ENCODE measurements at regions not wholly inside any gene's neighbourhood (a gene's known extent, or its start where the extent isn't known, plus 50 kb on each side); places are given as distances from the start of the nearest gene placed in this dataset.

- Histone ChIP-seq H3K9me3 (peaks cover 0 to 4% of the 10 kb centered on the region in 2 donors), H3K4me3 (no peak overlapping the region), H3K27me3 (no peaks in the 10 kb centered on the region), H3K27ac (no peak overlapping the region), H3K36me3 (no peaks in the 10 kb centered on the region), H3K4me1 (no peaks in the 10 kb centered on the region)
- intact Hi-C loops (cut with DNase I; ENCODE audit: low total_unique reads): no loop called here
- no peak for TF ChIP-seq POLR2A (IDR thresholded peaks at IDR 0.05)
- no peak for TF ChIP-seq CTCF (IDR thresholded peaks at IDR 0.05)
- no peak for TF ChIP-seq POLR2AphosphoS5 (IDR thresholded peaks at IDR 0.05)
- no peak for DNase-seq (ENCODE audit: low spot score in 2 of 2)
Observed at GRCh38 chr2:125591954-125592353, 1064.0 kb upstream of the GYPC start.

- Histone ChIP-seq H3K36me3 (no peaks in the 10 kb centered on the region), H3K4me3 (no peak overlapping the region), H3K27me3 (no peaks in the 10 kb centered on the region), H3K4me1 (no peaks in the 10 kb centered on the region), H3K9me3 (peaks cover 0 to 4% of the 10 kb centered on the region in 2 donors), H3K27ac (no peak overlapping the region)
- TF ChIP-seq POLR2A (IDR thresholded peaks at IDR 0.05): no peak
- DNase-seq (ENCODE audit: low spot score in 2 of 2): no peak
- intact Hi-C loops (cut with DNase I; ENCODE audit: low total_unique reads): no loop called here
Observed at GRCh38 chr2:125593036-125593435, 1062.9 kb upstream of the GYPC start.

GRCh38 chr2:125596612-125597011 lies 1059.3 kb upstream of the GYPC start:
- no peaks in the 10 kb centered on the region for H3K36me3 ChIP-seq
- no peaks in the 10 kb centered on the region for H3K9me3 ChIP-seq
- no peak for DNase-seq (ENCODE audit: low spot score in 2 of 2)
- H3K27me3 ChIP-seq: no peaks in the 10 kb centered on the region
- H3K27ac ChIP-seq: no peak overlapping the region
- H3K4me3 ChIP-seq: no peak overlapping the region
- no peaks in the 10 kb centered on the region for H3K4me1 ChIP-seq
- intact Hi-C loops (cut with DNase I; ENCODE audit: low total_unique reads): no loop called here
- TF ChIP-seq POLR2AphosphoS5 (IDR thresholded peaks at IDR 0.05) (no peak), POLR2A (IDR thresholded peaks at IDR 0.05) (no peak), CTCF (IDR thresholded peaks at IDR 0.05) (no peak)

- Histone ChIP-seq H3K36me3 (no peaks in the 10 kb centered on the region), H3K27ac (no peak overlapping the region), H3K4me1 (no peaks in the 10 kb centered on the region), H3K4me3 (no peak overlapping the region), H3K9me3 (no peaks in the 10 kb centered on the region), H3K27me3 (no peaks in the 10 kb centered on the region)
- DNase-seq (ENCODE audit: low spot score in 2 of 2): no peak
- intact Hi-C loops (cut with DNase I; ENCODE audit: low total_unique reads): no loop called here
- TF ChIP-seq POLR2A (IDR thresholded peaks at IDR 0.05) (no peak), POLR2AphosphoS5 (IDR thresholded peaks at IDR 0.05) (no peak), CTCF (IDR thresholded peaks at IDR 0.05) (no peak)
Observed at GRCh38 chr2:125615438-125615837, 1040.5 kb upstream of the GYPC start.

GRCh38 chr2:125630377-125630776 lies 1025.6 kb upstream of the GYPC start:
- no peaks in the 10 kb centered on the region for H3K9me3 ChIP-seq
- no peak overlapping the region for H3K27ac ChIP-seq

More at GRCh38 chr2:125630377-125630776, 1025.6 kb upstream of the GYPC start:
- H3K36me3 ChIP-seq: no peaks in the 10 kb centered on the region
- no peaks in the 10 kb centered on the region for H3K4me1 ChIP-seq
- no peak for DNase-seq (ENCODE audit: low spot score in 2 of 2)
- H3K27me3 ChIP-seq: no peaks in the 10 kb centered on the region
- no peak overlapping the region for H3K4me3 ChIP-seq
- intact Hi-C loops (cut with DNase I; ENCODE audit: low total_unique reads): no loop called here
- no peak for TF ChIP-seq CTCF (IDR thresholded peaks at IDR 0.05)
- no peak for TF ChIP-seq POLR2A (IDR thresholded peaks at IDR 0.05)
- TF ChIP-seq POLR2AphosphoS5 (IDR thresholded peaks at IDR 0.05): no peak
